HCT116 (cell line): ENCODE measurements at regions not wholly inside any gene's neighbourhood (a gene's known extent, or its start where the extent isn't known, plus 50 kb on each side); places are given as distances from the start of the nearest gene placed in this dataset.

Experiments used
- EZH2 ChIP-seq: fragments of 200-600 bp; sonication (generic); IDR thresholded peaks from 2 replicates; pipeline ENCODE4 v1.6.1; 2017; ENCODE audit warnings: antibody characterized with exemption, mixed run types
- FOSL1 ChIP-seq: IDR thresholded peaks from 2 replicates; pipeline ENCODE4 v1.6.1; 2012; ENCODE audit warnings: low read depth
- JUND ChIP-seq: IDR thresholded peaks from 2 replicates; pipeline ENCODE4 v1.6.1; 2012
- POLR2A ChIP-seq: IDR thresholded peaks from 2 replicates; pipeline ENCODE4 v1.7.0; 2011; ENCODE audit warnings: borderline replicate concordance; ENCODE audit not compliant: insufficient read depth, insufficient read length; ENCODE audit errors: extremely low read depth
- POLR2AphosphoS5 ChIP-seq: IDR thresholded peaks from 2 replicates; pipeline ENCODE4 v1.6.1; 2011; ENCODE audit warnings: mild to moderate bottlenecking, low read depth, low read length, moderate library complexity
- RAD21 ChIP-seq: IDR thresholded peaks from 2 replicates; pipeline ENCODE4 v1.6.1; 2012; ENCODE audit warnings: low read depth, mild to moderate bottlenecking
- SIN3A ChIP-seq: IDR thresholded peaks from 2 replicates; pipeline ENCODE4 v1.6.1; 2012; ENCODE audit warnings: low read depth
- SP1 ChIP-seq: IDR thresholded peaks from 2 replicates; pipeline ENCODE4 v1.6.1; 2012; ENCODE audit warnings: low read depth
- TCF7L2 ChIP-seq: IDR thresholded peaks from 2 replicates; pipeline ENCODE4 v1.7.0; 2011; ENCODE audit warnings: borderline replicate concordance, inconsistent platforms; ENCODE audit not compliant: insufficient read depth, insufficient read length; ENCODE audit errors: extremely low read depth
- TF ChIP-seq, protein P1 (sequence below), 3 experiments: fragments of 200-600 bp in 1 of 3; sonication (generic) in 1 of 3; IDR thresholded peaks in 2 of 3; conservative IDR thresholded peaks in 1 of 3; 2 replicates each; pipeline ENCODE4 v1.5.1; 2012 to 2017; ENCODE audit warnings: low read depth in 2 of 3, low read length in 2 of 3, antibody characterized with exemption in 1 of 3, borderline replicate concordance in 1 of 3, control low read depth in 1 of 3, mild to moderate bottlenecking in 1 of 3, mixed read lengths in 1 of 3, mixed run types in 1 of 3, moderate library complexity in 1 of 3; ENCODE audit not compliant: insufficient read depth in 1 of 3
- TF ChIP-seq, protein P2 (sequence below): IDR thresholded peaks from 2 replicates; pipeline ENCODE4 v1.6.1; 2012

DNA sequence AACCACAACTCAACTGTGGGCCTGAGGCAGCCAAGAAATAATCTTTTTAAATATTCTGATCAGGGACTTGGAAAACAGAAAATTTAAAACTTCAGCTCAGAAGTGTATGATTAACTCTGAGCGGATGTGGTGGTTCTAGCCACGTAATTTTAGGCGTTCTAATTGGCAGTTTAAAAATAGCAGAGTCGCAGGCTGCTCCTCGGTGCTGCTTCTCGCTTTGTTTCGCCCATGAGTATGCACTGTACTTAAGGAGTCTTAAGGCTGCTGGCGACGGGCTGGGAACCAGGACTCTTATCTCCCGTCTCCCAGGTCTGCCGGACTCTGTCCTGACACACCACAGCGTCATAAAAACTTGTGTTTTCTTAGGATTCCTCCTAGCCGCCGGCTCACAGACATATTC lies 113.4 kb upstream of the PELI2 start:
- TF ChIP-seq POLR2A (no peak), POLR2AphosphoS5 (no peak), JUND (no peak), RAD21 (no peak), SIN3A (no peak), FOSL1 (no peak), EZH2 (no peak), TCF7L2 (no peak), SP1 (no peak)
- TF ChIP-seq, protein P1, sequence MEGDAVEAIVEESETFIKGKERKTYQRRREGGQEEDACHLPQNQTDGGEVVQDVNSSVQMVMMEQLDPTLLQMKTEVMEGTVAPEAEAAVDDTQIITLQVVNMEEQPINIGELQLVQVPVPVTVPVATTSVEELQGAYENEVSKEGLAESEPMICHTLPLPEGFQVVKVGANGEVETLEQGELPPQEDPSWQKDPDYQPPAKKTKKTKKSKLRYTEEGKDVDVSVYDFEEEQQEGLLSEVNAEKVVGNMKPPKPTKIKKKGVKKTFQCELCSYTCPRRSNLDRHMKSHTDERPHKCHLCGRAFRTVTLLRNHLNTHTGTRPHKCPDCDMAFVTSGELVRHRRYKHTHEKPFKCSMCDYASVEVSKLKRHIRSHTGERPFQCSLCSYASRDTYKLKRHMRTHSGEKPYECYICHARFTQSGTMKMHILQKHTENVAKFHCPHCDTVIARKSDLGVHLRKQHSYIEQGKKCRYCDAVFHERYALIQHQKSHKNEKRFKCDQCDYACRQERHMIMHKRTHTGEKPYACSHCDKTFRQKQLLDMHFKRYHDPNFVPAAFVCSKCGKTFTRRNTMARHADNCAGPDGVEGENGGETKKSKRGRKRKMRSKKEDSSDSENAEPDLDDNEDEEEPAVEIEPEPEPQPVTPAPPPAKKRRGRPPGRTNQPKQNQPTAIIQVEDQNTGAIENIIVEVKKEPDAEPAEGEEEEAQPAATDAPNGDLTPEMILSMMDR (IDR thresholded peaks at IDR 0.05 in 2 of 3, conservative IDR thresholded peaks at IDR 0.05 in 1 of 3; ENCODE audit: borderline replicate concordance in 1 of 3, insufficient read depth in 1 of 3, low read depth in 2 of 3, low read length in 2 of 3): no peak
- TF ChIP-seq, protein P2, sequence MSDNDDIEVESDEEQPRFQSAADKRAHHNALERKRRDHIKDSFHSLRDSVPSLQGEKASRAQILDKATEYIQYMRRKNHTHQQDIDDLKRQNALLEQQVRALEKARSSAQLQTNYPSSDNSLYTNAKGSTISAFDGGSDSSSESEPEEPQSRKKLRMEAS: no peak
